Kidney epithelial cell (primary cell): ENCODE measurements at regions not wholly inside any gene's neighbourhood (a gene's known extent, or its start where the extent isn't known, plus 50 kb on each side); places are given as distances from the start of the nearest gene placed in this dataset.

Experiments
- DNase-seq: peaks from one replicate; pipeline ENCODE4 v3.0.0-alpha.2; 2010; ENCODE audit warnings: low read depth
- H3K27me3 ChIP-seq: 2 replicates; pipeline ENCODE4 v1.6.0; 2011; ENCODE audit warnings: low read length; ENCODE audit not compliant: control insufficient read depth, insufficient read depth
- H3K36me3 ChIP-seq: 2 replicates; pipeline ENCODE4 v1.5.1; 2011; ENCODE audit warnings: low read length; ENCODE audit not compliant: control insufficient read depth, insufficient read depth
- H3K4me3 ChIP-seq: 2 replicates; pipeline ENCODE4 v1.5.1; 2011; ENCODE audit warnings: low read depth, mild to moderate bottlenecking, control low read depth, low read length
- TF ChIP-seq, protein P1 (sequence below): IDR thresholded peaks from 2 replicates; pipeline ENCODE4 v1.5.1; 2011; ENCODE audit warnings: mild to moderate bottlenecking, moderate library complexity, low read length, control low read depth, inconsistent platforms; ENCODE audit not compliant: insufficient read depth, poor library complexity, severe bottlenecking

DNA sequence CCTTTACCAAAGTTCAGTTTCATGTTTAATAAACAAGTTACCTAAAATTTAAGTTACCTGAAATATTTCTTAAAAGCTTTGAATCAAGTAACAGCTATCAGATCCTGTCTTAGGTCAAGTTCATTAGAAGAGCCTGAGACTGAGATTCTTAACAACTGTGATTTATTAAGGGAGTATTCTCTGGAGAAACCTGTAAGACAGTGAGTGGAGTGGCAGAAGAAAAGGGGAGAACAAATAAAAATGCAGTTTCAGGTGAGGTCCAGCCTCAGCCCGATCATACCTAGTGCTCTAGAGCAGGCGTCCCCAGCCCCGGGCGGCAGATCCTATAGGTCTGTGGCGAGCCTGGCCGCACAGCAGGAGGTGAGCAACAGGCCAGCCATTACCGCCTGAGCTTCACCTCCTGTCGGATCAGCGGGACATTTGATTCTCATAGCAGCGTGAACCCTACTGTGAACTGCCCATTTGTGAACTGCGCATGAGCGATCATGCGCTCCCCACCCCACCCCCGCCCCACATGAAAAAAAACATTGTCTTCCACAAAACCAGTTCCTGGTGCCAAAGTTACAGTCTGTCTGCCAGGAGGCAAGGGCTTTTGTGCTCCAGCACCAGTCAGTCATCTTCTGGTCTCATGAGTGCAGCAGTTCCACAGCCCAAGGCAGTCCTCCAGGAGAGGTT, 59.2 kb upstream of the ADGRB3 start:
- no peak overlapping the region for H3K4me3 ChIP-seq

DNA sequence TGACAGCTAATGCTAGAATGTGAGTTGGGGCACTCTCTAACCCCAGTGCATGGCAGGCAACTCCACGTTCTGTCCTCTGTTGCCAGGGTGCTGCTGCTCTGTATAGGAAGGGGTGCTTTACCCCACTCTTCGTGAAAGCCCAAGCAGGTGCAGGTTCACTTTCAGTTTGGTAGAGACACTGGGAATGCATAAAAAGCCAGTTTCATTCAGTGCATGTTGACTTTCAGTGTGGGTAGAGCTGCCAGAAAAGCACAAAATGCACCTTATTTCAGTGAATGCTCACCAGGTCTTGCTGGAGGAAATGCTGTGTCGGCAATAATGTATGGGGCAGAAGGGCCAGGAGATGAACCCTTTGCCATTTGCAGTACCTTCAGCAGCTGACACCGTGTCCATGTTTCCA, 62.1 kb upstream of the ADGRB3 start:
- TF ChIP-seq, protein P1, sequence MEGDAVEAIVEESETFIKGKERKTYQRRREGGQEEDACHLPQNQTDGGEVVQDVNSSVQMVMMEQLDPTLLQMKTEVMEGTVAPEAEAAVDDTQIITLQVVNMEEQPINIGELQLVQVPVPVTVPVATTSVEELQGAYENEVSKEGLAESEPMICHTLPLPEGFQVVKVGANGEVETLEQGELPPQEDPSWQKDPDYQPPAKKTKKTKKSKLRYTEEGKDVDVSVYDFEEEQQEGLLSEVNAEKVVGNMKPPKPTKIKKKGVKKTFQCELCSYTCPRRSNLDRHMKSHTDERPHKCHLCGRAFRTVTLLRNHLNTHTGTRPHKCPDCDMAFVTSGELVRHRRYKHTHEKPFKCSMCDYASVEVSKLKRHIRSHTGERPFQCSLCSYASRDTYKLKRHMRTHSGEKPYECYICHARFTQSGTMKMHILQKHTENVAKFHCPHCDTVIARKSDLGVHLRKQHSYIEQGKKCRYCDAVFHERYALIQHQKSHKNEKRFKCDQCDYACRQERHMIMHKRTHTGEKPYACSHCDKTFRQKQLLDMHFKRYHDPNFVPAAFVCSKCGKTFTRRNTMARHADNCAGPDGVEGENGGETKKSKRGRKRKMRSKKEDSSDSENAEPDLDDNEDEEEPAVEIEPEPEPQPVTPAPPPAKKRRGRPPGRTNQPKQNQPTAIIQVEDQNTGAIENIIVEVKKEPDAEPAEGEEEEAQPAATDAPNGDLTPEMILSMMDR, result no peak

More for the DNA sequence above, 59.2 kb upstream of the ADGRB3 start:
- Histone ChIP-seq H3K36me3 (no peaks in the 10 kb centered on the region), H3K27me3 (no peaks in the 10 kb centered on the region)
- TF ChIP-seq, protein P1, result no peak
- DNase-seq, result no peak

DNA sequence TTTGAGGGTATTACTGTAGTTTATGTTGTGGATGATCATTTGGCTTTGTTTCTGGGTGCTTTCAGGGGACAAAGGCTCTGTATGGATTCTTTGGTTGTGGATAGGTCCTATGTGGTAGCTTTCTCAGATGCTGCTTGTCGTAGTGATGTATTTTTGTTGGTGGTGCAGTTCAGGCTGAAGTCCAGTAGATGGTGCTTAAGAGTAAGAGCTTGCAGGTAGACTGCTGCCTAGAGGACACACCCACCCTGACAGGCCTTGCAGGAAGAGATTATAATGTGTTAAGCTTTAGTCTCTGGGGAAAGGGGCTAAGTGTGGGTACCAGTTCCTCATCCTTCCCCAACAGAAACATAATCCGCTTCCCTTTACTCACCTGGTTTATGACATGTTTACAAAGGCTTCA, 62.6 kb upstream of the ADGRB3 start:
- Histone ChIP-seq H3K36me3 (no peaks in the 10 kb centered on the region), H3K4me3 (no peak overlapping the region), H3K27me3 (no peaks in the 10 kb centered on the region)
- no peak for DNase-seq
- TF ChIP-seq, protein P1, result peak; percentile 61

More for the DNA sequence above, 62.1 kb upstream of the ADGRB3 start:
- no peak for DNase-seq
- no peak overlapping the region for H3K4me3 ChIP-seq
- no peaks in the 10 kb centered on the region for H3K27me3 ChIP-seq
- no peaks in the 10 kb centered on the region for H3K36me3 ChIP-seq

DNA sequence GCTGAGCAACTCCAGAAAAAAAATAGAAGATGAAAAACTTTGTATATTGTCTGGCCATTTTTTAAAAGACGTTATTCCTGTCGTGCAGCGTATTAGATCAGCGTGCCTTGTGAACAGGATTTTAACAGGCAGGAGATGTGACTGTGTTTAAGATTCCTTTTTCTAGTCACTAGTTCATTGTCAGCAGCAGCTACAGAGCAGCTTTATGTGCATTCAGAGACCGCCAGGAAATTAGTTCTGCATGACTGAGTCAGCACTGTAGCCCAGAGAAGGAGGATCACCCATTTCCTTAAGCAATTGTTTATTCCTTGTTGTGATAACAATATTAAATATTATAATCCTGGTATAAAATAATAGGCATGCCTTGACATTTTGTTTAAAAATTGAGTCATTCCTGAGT, 75.4 kb upstream of the ADGRB3 start:
- DNase-seq, result no peak
- Histone ChIP-seq H3K4me3 (no peak overlapping the region), H3K27me3 (no peaks in the 10 kb centered on the region), H3K36me3 (no peaks in the 10 kb centered on the region)
- TF ChIP-seq, protein P1, result no peak

DNA sequence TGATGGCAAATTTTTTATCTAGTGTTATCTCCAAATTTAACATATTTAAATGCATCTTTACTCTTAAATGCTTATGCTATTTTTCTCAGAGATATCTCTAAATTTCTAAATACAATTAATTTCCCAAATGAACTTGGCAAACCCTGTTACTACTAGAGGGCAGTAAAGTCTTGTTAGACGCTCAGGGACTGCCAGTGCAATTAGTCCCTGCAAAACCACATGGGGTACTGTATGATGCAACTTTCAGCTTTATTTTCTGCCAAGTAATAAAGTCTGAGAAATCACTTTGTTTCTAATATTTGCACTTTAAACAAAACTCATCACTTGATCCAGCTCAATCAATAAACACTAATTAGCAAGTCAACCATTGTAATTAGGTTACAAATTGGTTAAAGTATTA, 76.0 kb upstream of the ADGRB3 start:
- Histone ChIP-seq H3K36me3 (no peaks in the 10 kb centered on the region), H3K4me3 (no peak overlapping the region), H3K27me3 (no peaks in the 10 kb centered on the region)
- no peak for DNase-seq
- TF ChIP-seq, protein P1, result no peak

DNA sequence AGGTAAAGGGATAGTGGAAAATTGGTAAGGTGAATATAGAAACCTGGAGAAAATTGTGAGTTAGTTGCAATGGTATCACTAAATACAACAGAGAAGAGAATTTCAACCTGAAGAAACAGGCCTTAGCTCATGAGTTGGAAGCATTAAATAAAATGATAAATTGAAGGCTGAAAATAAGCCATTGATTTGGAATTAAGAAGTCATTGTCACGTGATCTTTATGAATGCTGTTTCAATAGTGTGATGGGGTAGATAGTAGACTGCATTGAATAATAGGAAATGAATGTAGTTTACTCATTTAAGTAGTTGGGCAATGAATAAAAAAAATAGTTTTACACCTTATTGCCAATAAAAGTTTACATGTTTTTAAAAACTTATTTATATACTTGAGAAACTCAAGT, 88.5 kb upstream of the ADGRB3 start:
- no peaks in the 10 kb centered on the region for H3K27me3 ChIP-seq
- no peak overlapping the region for H3K4me3 ChIP-seq
- H3K36me3 ChIP-seq, result no peaks in the 10 kb centered on the region
- DNase-seq, result no peak
- TF ChIP-seq, protein P1, result no peak
